ENCODE measurements at regions not wholly inside any gene's neighbourhood (a gene's known extent, or its start where the extent isn't known, plus 50 kb on each side); places are given as distances from the start of the nearest gene placed in this dataset.

- DNase-seq: no peak
These were observed 530.2 kb downstream of the CCDC85A start for GRCh38 chr2:56713978-56714377.

- DNase-seq: no peak
These were observed 530.6 kb downstream of the CCDC85A start for GRCh38 chr2:56714400-56714799.

DNA sequence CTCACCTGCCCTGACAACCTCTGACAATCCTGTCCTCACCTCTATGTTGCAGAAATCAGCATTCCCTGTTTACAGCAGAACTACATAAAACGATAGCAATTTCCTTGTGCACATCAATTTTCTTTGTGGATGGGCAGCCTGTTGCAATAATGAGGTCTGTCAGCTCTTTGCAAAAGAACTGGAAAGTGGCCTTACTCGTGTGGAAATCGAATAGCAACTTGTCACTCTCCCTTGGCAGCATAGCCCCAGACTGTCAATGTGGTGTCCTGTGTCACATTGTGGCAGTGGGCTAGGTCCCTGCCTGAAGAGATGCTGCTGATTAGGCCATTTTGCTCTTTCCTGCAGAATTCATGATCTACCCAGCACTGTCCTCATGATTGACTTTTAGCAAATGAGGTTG is 531.9 kb downstream of the CCDC85A start:
- DNase-seq: no peak

DNA sequence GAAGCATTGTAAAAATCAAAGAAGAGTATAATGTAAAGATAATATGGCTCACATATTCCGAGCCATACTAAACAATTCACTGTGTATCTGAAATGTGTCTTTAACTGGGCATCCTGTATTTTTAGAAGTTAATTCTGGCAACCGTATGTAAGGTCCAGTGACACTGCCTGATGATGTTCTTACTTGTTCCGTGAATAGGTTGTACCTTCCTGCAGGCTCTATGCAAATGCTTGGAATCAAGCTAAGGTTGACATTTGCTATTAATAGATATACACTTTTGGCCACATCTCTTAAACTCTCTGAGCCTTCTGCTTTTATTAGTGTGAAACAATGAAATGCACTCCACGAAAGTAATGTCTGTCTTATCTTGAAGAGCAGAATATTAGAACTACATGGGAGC is 534.6 kb downstream of the CCDC85A start:
- DNase-seq: no peak

DNA sequence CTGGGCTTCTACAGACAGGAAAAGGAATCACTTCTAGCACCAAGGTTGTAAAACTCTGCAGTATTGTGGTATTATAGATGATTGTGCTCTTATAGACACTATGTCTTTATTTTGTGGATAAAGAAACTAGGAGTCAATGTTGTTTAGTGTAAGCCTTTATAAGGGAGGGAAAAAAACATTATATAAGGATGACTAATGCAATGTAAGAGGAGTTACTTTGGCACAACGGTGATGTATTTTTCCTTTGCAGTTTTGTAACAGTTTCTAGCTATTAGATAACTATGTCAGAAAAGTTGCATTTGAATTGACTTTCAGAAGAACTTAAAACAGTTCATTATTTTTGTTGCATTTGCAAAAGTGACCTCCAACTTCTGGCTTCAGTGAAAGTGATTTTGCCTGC is 545.4 kb downstream of the CCDC85A start:
- DNase-seq: no peak

DNA sequence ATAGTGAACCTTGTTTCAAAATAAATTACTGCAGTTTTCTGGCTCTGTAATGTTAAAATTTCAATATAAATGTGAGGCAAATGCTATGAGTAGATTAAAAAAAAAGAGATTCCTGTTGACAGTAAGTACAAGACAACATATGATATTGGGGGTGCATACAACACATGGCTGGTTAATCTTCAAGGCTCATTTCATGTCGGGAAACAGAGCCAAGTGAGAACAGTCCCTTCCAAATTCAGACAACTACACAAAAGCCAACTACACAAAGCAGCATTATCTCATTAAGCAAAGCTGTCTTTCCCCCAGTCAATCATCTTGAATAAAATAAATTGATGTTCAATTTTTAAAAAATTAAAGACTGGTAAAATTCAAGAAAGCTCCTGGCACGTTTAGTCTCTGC is 549.2 kb downstream of the CCDC85A start:
- DNase-seq: no peak

DNA sequence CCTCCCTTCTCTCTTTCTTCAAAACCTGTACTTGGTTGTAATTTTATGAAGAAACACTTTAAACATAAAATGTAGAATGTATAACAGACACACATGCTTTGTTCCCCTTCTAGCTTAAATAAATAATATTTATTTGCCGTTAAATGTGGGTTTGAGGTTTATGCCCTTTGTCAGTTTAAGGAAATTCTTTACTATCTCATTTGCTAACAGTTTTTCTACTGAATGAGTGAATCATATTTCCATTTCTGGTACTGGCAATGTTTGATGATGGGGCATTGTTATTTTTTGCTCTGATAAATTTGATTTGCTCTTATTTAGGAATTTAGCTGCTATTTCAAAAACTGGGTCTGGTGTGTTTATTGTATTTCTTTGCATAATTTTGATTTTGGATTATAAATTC is 555.6 kb downstream of the CCDC85A start:
- DNase-seq: no peak

DNA sequence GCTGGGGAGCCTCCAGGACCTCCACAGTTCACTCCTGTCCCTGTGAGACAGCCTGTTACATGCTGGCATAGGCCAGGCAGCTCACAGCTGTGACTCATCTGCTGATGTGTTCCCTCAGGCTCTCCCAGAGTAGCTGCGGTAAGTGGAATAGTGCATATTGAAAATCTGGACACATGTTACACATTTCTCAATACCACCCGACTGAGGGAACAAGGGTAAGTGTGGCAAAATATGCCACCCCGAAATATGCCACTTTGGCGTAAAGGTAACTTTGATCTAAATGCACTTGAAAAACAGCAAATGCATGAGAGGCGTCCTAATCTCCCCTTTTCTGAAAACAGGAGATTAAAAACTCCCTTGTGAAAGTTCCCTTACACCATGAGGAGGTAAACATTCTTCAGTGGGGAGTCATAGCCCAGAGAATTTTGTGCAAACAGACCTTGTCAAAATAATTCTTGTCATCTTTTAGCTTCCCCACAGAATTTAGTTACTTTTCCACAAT is 557.9 kb downstream of the CCDC85A start:
- DNase-seq: no peak

GRCh38 chr2:56743807-56744206 is 560.0 kb downstream of the CCDC85A start:
- DNase-seq: no peak

DNA sequence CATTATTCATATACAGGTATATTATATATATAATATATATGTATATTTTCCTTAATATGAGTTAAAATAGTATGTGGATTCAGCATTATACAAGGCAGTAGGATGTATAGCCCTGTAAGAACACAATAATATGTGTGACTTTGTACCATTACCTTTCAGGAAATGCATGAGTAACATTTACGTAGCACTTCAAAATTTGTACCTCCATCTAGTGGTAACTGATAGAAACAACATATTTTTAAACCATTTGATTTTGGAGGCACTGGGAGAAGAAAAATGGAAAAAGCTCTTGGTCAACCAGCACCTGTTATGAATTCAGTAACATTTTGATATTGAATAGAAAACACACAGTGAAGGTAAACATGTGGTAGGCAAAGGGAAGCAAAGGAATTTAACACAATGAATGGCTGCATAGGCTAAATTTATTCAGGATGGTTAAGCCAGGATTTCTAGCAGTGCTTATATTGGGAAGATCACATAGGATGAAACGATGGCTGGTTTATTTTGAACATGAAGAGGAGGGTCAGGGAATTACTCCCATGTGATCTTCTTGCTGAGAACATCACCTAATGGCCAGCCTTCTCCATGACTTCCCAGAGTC is 565.5 kb downstream of the CCDC85A start:
- peak in 1 of 2 experiments; percentile 27 for DNase-seq

GRCh38 chr2:56753182-56753581 is 569.4 kb downstream of the CCDC85A start:
- DNase-seq: no peak

DNA sequence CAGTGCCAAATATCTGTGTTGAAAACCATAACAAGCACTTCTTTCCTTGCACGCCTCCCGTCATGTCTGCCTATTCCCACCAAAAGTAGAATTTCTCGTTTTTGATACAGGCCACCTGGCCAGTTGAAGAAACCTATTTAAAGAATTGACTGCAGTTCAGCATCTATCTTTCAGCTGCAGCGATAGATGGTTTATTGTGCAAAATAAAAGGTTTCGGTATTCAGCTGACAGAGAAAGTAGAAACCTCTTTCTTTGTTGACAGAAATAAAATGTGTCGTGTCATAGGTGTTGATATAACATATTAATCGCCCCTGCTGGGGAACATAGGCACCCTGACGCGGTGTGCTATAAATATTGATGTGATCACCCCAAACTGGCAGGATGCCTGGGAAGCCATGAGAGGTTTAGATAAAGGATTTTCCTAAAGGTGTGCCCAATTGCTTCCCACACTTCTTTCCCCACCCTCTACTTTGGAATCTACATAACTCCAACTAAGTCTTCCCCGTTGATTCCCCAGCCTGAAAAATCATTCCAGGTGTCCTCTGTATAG is 570.4 kb downstream of the CCDC85A start:
- no peak for DNase-seq

- DNase-seq: no peak
These were observed 570.8 kb downstream of the CCDC85A start for GRCh38 chr2:56754627-56755026.

DNA sequence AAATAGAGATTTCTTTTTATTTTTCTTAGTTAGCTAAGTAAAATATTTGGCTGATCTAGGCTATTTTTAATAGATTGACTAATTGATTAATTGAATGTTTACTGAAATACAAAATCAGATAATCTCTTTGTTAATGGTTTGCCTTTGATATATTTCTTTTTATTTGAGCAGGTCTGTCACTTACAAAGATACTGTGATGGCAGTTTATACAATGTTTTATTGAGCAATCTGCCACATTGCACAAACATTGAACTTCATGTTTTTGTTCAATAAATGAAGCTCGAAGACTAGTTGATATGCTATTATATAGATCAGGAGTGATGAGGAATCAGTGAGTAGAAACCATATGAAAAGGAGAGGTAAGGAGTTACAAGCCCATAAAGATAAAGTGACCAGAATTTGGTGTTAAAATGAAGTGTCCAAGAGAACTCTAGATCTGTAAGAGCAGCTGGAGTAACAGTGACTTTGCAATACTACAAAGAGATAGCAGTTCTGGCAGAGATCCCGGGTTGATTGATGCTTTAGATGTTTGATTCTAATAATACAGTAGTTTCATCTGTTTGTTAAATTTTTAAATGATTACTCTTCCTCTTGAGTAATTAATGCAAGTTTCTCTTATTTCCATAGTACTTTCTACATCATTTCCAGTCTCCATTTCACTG is 574.2 kb downstream of the CCDC85A start:
- no peak for DNase-seq

DNA sequence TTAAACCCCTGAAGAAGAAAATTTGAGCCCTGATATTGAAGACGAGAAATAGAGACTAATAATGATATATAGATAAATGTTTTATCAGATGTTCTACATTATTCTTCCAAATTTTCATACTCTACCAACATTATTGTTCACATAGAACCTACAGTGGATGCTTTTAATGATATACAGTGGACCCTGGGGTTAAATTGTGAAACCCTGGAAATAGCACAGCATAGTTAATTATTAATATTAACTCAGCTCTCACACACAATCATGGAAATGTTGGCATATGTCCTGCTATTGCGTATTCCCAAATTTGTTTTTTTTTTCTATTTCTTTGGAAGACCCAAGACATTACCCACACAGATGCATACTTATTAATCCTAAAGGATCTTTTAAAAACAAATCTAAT is 579.9 kb downstream of the CCDC85A start:
- no peak for DNase-seq

DNA sequence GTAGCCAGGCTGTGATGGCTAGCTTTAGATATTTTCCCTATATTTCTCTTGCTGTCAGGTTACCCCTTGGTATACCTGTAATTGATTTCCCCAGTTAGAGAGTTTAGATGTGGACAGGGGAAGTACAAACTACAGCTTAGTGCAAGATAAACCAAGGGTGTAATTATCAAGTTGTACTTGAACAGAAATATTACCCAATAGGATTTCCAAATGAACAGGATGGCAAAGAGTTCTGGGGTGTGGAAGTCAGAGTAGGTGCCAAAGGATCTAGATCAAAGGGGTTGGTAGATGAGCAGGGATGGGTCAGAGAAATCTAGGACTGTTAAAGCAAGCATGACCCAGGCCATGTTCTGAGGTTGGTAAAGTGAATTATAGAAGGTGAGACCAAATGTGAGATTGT is 585.2 kb downstream of the CCDC85A start:
- DNase-seq: no peak

DNA sequence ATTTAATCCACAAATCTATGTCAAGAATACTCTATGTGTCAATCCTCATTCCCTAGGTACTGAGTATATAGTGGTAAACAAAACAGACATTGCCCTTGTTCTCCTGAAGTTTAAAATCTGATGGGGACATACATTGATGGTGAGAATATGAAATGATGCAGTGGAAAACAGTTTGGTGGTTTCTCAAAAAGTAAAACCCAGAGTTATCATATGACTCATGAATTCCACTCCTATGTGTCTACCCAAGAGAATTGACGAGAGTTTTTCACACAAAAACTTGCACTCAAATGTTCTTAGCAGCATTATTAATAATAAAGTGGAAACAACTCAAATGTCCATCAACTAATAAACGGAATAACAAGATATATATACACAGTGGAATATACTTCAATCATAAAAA is 586.7 kb downstream of the CCDC85A start:
- no peak for DNase-seq

DNA sequence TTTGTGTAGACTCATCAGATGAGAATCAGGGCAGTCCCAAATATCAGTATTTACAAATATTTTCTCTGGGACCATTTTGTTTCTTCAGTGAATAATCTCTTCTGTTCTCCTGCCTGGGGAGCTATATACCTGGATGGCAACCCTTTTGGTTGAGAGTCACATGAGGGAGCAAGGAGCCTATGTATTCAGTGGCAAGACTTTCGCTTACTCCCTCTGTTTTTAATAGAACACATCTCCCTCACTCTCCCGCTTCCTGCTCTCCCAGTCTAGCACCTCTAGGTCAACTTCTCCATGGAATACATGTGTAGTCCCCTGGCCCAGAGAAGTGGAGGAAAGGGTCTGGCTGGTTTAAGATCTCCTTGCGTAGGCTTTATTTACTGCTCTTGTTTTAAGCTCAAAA is 600.3 kb downstream of the CCDC85A start:
- DNase-seq: no peak

DNA sequence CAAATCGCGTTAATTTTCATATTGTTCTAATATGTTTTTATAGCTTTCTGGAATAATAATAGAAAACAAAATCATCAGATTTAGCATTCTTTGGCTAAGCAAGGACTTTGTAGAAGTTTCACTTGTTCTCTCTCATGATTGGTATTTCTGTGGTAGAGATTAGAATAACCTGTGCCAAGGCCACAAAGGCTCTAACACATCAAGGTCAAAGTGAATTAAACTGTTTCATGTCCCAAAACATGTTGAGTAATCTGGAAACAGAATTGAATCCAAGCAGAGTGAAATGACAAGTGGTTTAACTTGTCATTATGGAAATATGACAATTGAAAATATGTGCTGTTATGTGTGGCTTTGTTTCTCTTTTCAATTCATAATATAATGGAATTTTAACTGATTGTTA is 617.4 kb downstream of the CCDC85A start:
- DNase-seq: no peak

DNA sequence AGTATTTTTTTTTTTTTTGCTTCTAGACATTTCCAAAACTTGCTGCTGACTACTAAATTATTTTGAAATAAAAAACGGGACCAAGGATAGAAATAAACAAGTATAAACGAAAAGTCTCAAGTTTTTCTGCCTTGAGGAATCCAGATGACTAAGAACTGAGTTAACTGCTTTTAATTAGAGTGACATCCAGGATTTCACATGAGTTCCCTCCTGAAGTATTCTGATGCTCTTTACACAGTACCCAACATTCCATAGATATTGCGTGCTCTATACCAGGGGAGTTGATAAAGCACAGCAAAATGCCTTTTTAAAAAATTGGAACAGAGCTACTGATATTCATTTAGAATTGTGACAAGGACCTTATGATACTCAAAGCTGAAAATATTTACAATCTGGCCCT is 618.0 kb downstream of the CCDC85A start:
- DNase-seq: no peak

- no peak for DNase-seq
These were observed 619.8 kb downstream of the CCDC85A start for GRCh38 chr2:56803596-56803995.

GRCh38 chr2:56806924-56807323 is 623.1 kb downstream of the CCDC85A start:
- DNase-seq: no peak

DNA sequence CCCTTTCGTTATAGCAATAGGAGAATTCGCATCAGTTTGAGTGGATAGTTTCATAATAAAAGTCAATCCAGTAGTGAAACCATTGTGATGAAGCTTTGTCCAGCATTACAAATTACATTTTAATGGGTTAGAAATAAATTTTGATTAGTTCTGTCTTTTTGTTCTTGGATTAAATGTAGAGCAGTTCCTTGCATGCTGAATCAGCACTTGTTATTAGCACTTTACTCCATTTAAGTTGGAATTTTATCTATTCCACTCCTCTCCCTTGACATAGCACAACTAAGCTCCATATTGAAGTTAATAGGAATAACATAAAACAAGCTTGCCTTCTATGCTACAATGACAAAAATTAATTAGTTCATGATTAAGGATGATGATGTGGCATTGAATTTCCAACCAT is 624.1 kb downstream of the CCDC85A start:
- DNase-seq: no peak

DNA sequence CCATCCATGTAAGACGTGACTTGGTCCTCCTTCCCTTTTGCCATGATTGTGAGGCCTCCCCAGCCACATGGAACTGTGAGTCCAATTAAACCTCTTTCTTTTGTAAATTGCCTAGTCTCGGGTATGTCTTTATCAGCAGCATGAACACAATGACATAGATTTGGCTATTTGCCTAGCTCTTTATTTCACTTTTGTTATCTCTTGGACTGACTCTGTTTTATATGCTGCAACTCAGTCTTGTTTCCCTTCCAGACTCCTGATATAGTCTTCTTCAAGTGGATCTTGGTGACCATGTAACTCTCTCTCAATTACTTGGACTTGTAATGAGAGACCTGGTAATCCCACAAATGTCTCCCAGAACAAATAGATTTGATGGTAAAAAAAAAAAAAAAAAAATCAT is 627.6 kb downstream of the CCDC85A start:
- DNase-seq: no peak

DNA sequence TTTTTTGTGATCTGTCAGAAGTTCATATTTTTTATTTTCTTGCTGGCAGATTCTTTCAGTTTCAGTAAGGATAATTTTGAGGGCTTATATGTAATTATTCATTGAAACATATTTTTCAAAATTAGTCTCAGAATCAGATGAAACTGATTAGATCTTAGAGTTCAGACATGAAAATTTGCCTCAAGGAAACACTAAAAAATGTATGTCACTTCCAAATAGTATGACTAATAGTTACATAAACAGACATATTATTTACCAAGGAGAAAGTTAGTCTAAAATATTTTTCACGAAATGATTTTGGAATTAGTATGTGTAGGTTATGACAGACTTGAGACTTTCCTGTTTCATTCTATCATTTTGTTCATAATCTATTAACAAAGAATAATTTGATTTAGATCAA is 628.6 kb downstream of the CCDC85A start:
- no peak for DNase-seq
